GM18868 (cell line): ENCODE measurements at regions not wholly inside any gene's neighbourhood (a gene's known extent, or its start where the extent isn't known, plus 50 kb on each side); places are given as distances from the start of the nearest gene placed in this dataset.
A peak's percentile ranks its signal among the peaks of the same experiment; 100 is the strongest.

Source experiments
- ATAC-seq: cut with Tn5 transposase; IDR thresholded peaks from one replicate; pipeline ENCODE4 v1.9.1; 2021; ENCODE audit warnings: mild to moderate bottlenecking, moderate library complexity; ENCODE audit not compliant: unreplicated experiment

- ATAC-seq = no peak
Measured at GRCh38 chr12:76611533-76611932, 52.0 kb upstream of the OSBPL8 start.

DNA sequence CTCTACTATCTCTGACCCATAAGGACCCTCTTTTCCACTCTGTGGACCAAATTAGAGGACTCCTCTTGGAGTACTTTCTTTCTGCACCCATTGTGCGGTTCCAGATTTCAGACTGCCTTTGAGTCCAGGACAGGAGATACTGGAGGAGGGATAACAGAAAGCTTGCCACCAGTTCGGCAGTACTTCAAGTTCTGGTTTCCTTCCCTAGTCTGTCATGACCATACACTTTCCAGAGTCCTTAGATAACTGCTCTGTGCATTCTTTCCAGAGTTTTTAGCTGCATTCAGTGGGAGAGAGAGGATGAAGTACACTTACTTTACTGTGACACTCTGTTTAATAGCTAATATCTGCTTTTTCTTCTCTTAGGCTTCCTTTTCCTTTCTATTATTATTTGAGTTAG is 54.8 kb upstream of the OSBPL8 start:
- no peak for ATAC-seq

- ATAC-seq = no peak
Measured at GRCh38 chr12:76618031-76618430, 58.5 kb upstream of the OSBPL8 start.

DNA sequence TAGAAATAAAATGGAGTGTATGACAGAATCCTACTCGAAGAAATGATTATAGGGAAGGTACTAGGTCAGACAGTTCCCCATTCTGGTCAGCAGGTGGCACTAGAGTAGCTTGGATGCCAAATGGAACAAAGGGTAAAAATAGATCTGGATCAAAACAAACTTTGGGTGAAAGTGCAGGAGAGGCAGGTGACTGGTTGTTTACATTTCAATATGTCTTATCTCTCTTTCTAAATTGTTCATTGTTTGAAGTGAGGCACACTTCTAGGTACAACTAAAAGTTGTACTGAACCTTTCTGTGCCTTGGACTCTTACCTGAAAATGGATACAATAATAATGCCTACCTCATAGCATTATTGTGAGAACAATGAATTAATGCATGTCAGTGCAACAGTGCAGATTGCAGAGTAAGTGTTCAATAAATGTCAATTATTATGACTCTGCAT is 62.0 kb upstream of the OSBPL8 start:
- peak; percentile 83 for ATAC-seq

GRCh38 chr12:76622351-76622750 is 62.8 kb upstream of the OSBPL8 start:
- no peak for ATAC-seq

- no peak for ATAC-seq
Measured at GRCh38 chr12:76622915-76623314, 63.3 kb upstream of the OSBPL8 start.

DNA sequence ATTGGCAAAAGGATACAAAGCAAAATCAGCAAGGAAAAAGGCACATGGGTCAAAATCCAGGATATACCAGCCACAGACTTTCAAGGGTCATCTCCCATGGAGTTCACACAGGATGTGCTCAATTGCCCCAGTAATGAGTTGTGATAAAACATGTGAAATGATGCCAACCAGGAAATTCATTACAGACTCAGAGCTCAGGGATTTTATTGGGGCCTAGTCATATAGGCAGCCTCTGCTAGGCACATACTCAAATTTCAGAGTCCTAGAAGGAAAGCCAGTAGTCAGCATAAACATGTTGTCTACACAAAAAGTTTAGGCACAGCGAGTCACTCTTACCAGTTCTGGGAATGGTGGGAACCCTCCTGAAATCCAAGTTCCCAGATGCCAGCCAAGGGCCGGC is 64.4 kb upstream of the OSBPL8 start:
- ATAC-seq = no peak

DNA sequence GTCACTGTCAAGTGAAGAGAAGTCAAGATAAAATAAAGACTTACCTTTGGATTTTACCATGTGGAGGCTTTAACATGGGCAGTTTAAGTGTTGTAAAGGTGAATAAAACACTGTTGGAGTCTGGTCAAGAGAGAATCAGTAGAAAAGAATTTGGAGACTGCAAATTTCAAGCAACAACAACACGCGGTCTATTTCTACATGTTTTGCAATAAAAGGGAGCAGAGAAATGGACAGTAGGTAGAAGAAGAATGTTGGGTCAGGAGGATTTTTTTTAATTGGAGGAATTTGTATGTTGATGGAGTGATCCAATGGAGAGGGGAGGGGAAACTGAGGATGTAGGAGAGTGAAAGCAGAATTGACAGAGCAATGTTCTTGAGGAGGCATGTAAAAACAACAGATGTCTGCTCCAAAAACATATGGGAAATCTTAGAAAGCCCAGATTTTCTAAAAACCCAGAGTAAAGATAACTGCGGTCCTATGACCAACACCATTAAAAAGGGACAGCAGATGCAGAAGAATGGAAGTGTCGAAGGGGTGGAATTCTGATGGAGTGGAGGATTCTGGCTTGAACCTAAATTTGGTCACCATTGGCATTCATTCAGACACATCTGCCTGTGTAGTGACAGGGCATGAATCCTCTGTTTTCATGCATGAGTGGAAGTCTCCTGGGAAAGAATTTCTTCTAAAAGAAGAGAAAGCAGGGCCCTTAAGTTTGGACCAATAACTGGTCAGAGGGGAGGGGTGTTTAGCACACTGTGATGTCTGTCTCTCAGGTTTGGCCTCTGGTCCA is 68.0 kb upstream of the OSBPL8 start:
- ATAC-seq = no peak

- no peak for ATAC-seq
Measured at GRCh38 chr12:76628745-76629144, 69.2 kb upstream of the OSBPL8 start.

- no peak for ATAC-seq
Measured at GRCh38 chr12:76631741-76632140, 72.2 kb upstream of the OSBPL8 start.

DNA sequence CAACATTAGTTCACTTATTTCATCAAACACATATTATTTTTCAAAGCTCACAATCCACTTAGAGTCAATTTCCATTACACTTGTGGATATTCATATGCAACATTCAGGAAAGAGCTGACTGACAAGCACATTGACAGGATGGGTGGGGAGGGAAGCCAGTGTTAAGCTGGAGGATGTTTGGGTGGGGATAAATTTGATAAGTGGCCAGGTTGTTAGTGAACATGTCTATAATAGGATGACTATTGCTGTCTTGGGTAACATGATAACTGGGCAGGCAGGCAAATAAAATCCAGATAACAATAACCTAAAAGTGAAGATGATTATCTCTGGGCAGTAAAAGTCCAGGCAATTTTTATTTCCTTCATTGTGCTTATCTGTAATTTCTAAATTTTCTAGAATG is 73.8 kb upstream of the OSBPL8 start:
- no peak for ATAC-seq

GRCh38 chr12:76634133-76634532 is 74.6 kb upstream of the OSBPL8 start:
- ATAC-seq = no peak

- ATAC-seq = no peak
Measured at GRCh38 chr12:76636121-76636692, 76.6 kb upstream of the OSBPL8 start.

DNA sequence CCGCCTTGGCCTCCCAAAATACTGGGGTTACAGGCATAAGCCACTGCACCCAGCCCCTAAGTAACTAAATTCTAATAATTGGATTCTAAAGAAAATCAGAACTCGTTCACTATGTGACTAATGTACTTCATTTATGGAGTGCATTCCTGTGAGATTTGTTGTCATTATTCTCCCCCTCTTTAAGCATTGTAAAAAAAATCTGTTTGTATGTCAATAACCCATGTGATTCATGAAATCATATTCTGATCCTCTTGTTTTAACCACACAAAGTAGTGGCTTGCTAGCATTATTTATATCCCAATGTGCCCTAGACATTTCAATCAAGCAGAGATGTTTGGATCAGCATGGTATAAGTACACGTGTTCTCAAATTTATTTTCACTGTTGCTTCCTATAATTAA is 78.2 kb upstream of the OSBPL8 start:
- ATAC-seq = no peak

DNA sequence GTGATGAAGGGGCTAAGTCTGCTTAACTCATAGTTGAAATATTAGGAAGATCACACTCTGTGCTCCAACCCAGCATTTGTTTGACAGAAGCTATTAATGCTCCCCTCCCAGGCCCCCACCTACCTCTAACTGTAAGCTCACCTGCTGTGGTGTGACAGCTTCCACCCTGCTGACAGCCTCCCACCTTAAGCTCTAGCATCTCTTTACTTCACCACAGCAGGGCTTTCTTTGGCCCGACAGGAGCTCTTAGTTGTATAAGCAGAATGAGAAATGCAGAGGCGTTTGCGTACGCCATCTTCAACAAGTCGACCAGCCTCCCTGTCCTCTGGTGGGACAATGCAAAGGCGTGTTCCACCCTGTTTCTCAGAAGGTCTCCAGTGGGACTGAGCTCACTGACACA is 80.1 kb upstream of the OSBPL8 start:
- ATAC-seq = no peak

- ATAC-seq = no peak
Measured at GRCh38 chr12:76641073-76641472, 81.5 kb upstream of the OSBPL8 start.

GRCh38 chr12:76641961-76642360 is 82.4 kb upstream of the OSBPL8 start:
- ATAC-seq = no peak

- no peak for ATAC-seq
Measured at GRCh38 chr12:76643438-76643837, 83.9 kb upstream of the OSBPL8 start.

DNA sequence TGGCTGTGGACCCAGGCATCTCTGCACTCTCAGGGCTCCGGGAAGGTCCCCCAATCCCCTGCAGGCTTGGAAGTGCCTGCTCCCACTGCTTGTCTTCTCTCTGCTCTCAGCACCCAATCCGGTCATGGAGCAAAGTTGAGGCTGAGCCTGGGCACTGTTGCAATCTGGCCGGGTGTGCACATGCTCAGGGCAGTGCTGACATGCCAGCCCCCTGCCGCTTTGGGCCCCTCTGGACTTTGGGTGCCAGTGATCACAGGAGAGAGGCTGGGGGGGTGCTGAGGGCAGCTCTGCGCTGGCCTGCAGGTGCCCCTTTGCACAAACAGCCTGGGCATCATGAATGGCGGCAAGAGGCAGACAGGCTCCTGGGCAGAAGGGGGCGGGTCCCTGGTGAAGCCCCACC is 85.4 kb upstream of the OSBPL8 start:
- no peak for ATAC-seq

DNA sequence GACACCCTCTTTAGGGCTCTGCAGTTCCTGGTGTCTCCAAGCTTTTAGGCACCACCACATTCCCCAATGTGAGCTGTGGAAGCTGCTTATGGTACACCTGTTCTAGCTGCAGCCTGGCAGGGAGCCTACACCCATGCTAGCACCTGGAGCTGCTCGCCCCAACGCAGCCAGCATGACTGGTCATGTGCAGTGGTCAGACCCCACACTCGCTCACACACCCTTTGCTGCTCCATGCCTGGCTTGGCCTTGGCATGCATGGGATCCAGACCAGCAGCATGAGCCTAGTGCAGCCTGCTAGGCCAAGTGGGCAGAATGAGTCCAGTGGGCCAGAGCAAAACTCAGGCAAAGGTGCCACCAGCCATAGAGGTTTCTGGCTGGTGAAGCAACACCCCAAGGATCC is 86.4 kb upstream of the OSBPL8 start:
- ATAC-seq = no peak

- no peak for ATAC-seq
Measured at GRCh38 chr12:76646366-76646765, 86.8 kb upstream of the OSBPL8 start.

- ATAC-seq = no peak
Measured at GRCh38 chr12:76649099-76649498, 89.5 kb upstream of the OSBPL8 start.

DNA sequence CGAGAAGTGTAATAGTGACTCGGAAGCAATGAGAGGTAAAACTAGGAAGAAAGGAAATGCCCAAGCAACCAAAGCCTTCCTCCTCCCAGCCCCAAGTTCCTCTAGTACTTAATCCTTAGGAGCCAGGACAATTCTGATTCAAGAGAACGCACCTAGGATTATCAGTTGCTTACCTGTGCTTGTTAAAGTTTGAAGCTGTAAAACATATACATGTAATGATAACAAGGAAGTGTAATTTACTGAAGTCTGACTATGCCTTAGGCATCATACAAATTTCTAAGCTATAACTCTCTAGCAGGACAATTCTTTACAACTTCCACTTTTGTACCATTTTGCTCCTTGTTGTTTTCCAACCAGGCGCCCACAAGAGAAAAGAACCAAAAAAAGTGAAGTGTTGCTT is 92.8 kb upstream of the OSBPL8 start:
- no peak for ATAC-seq
